PC-3 (cell line): ENCODE measurements at regions not wholly inside any gene's neighbourhood (a gene's known extent, or its start where the extent isn't known, plus 50 kb on each side); places are given as distances from the start of the nearest gene placed in this dataset.

Experiments used
- CTCF ChIP-seq: fragments of 300-600 bp; sonication (generic); conservative IDR thresholded peaks from 2 replicates; pipeline ENCODE4 v1.5.1; 2017; ENCODE audit warnings: antibody characterized with exemption, low read depth, mild to moderate bottlenecking, low read length
- EZH2 ChIP-seq: fragments of 300-600 bp; sonication (generic); IDR thresholded peaks from one replicate; pipeline ENCODE4 v1.6.1; 2017; ENCODE audit warnings: antibody characterized with exemption, mild to moderate bottlenecking, low read length; ENCODE audit not compliant: unreplicated experiment
- EZH2phosphoT487 ChIP-seq: fragments of 300-600 bp; sonication (generic); IDR thresholded peaks from 2 replicates; pipeline ENCODE4 v1.6.1; 2018; ENCODE audit warnings: mild to moderate bottlenecking, antibody characterized with exemption, low read length, borderline replicate concordance

- TF ChIP-seq CTCF (no peak), EZH2 (no peak), EZH2phosphoT487 (no peak)
Observed at GRCh38 chr6:98560418-98560817, 274.0 kb upstream of the POU3F2 start.
